ENCODE measurements at regions not wholly inside any gene's neighbourhood (a gene's known extent, or its start where the extent isn't known, plus 50 kb on each side); places are given as distances from the start of the nearest gene placed in this dataset.

- H3K9me3 Mint-ChIP-seq: peaks cover 4% of the 10 kb centered on the region
- H3K36me3 Mint-ChIP-seq (ENCODE audit: low read depth): no peaks in the 10 kb centered on the region
- no peaks in the 10 kb centered on the region for H3K27me3 Mint-ChIP-seq (ENCODE audit: low read depth)
- no peak overlapping the region for H3K4me3 Mint-ChIP-seq (ENCODE audit: low read depth)
- no peak overlapping the region for H3K27ac Mint-ChIP-seq
- intact Hi-C loops (cut with micrococcal nuclease): no loop called here
- H3K4me1 Mint-ChIP-seq (ENCODE audit: low read depth): no peaks in the 10 kb centered on the region
- no peak for DNase-seq (ENCODE audit: low spot score)
Measured at GRCh38 chr6:164401871-164402270, 907.5 kb downstream of the C6orf118 start.

- no peaks in the 10 kb centered on the region for H3K27me3 Mint-ChIP-seq (ENCODE audit: low read depth)
- intact Hi-C loops (cut with micrococcal nuclease): no loop called here
- H3K27ac Mint-ChIP-seq: no peak overlapping the region
- H3K9me3 Mint-ChIP-seq: peaks cover 14% of the 10 kb centered on the region
- no peak for DNase-seq (ENCODE audit: low spot score)
- H3K36me3 Mint-ChIP-seq (ENCODE audit: low read depth): no peaks in the 10 kb centered on the region
- no peak overlapping the region for H3K4me3 Mint-ChIP-seq (ENCODE audit: low read depth)
- H3K4me1 Mint-ChIP-seq (ENCODE audit: low read depth): no peaks in the 10 kb centered on the region
Measured at GRCh38 chr6:164398647-164399046, 910.8 kb downstream of the C6orf118 start.

- Mint-ChIP-seq H3K9me3 (peaks cover 14% of the 10 kb centered on the region), H3K4me1 (ENCODE audit: low read depth) (no peaks in the 10 kb centered on the region), H3K36me3 (ENCODE audit: low read depth) (no peaks in the 10 kb centered on the region), H3K27me3 (ENCODE audit: low read depth) (no peaks in the 10 kb centered on the region), H3K27ac (no peak overlapping the region), H3K4me3 (ENCODE audit: low read depth) (no peak overlapping the region)
- DNase-seq (ENCODE audit: low spot score): no peak
- intact Hi-C loops (cut with micrococcal nuclease): no loop called here
Measured at GRCh38 chr6:164396071-164397047, 913.0 kb downstream of the C6orf118 start.

GRCh38 chr6:164379795-164380194 lies 929.6 kb downstream of the C6orf118 start:
- Mint-ChIP-seq H3K36me3 (ENCODE audit: low read depth) (no peaks in the 10 kb centered on the region), H3K4me1 (ENCODE audit: low read depth) (no peaks in the 10 kb centered on the region), H3K27ac (no peak overlapping the region), H3K9me3 (peaks cover 28% of the 10 kb centered on the region), H3K4me3 (ENCODE audit: low read depth) (no peak overlapping the region), H3K27me3 (ENCODE audit: low read depth) (no peaks in the 10 kb centered on the region)
- intact Hi-C loops (cut with micrococcal nuclease): no loop called here
- no peak for DNase-seq (ENCODE audit: low spot score)

- Mint-ChIP-seq H3K27ac (no peak overlapping the region), H3K4me3 (ENCODE audit: low read depth) (no peak overlapping the region), H3K36me3 (ENCODE audit: low read depth) (no peaks in the 10 kb centered on the region), H3K4me1 (ENCODE audit: low read depth) (no peaks in the 10 kb centered on the region), H3K9me3 (peaks cover 23% of the 10 kb centered on the region), H3K27me3 (ENCODE audit: low read depth) (no peaks in the 10 kb centered on the region)
- DNase-seq (ENCODE audit: low spot score): no peak
- intact Hi-C loops (cut with micrococcal nuclease): no loop called here
Measured at GRCh38 chr6:164378330-164378729, 931.1 kb downstream of the C6orf118 start.

- no peaks in the 10 kb centered on the region for H3K36me3 Mint-ChIP-seq (ENCODE audit: low read depth)
- intact Hi-C loops (cut with micrococcal nuclease): no loop called here
- no peak for DNase-seq (ENCODE audit: low spot score)
- H3K27me3 Mint-ChIP-seq (ENCODE audit: low read depth): no peaks in the 10 kb centered on the region
- H3K4me3 Mint-ChIP-seq (ENCODE audit: low read depth): no peak overlapping the region
- peaks cover 23% of the 10 kb centered on the region for H3K9me3 Mint-ChIP-seq
- no peaks in the 10 kb centered on the region for H3K4me1 Mint-ChIP-seq (ENCODE audit: low read depth)
- H3K27ac Mint-ChIP-seq: no peak overlapping the region
Measured at GRCh38 chr6:164377348-164377918, 932.0 kb downstream of the C6orf118 start.

- H3K4me1 Mint-ChIP-seq (ENCODE audit: low read depth): no peaks in the 10 kb centered on the region
- no peaks in the 10 kb centered on the region for H3K36me3 Mint-ChIP-seq (ENCODE audit: low read depth)
- no peak for DNase-seq (ENCODE audit: low spot score)
- H3K4me3 Mint-ChIP-seq (ENCODE audit: low read depth): no peak overlapping the region
- peaks cover 17% of the 10 kb centered on the region for H3K9me3 Mint-ChIP-seq
- H3K27me3 Mint-ChIP-seq (ENCODE audit: low read depth): no peaks in the 10 kb centered on the region
- no peak overlapping the region for H3K27ac Mint-ChIP-seq
- intact Hi-C loops (cut with micrococcal nuclease): no loop called here
Measured at GRCh38 chr6:164370773-164371172, 938.6 kb downstream of the C6orf118 start.

GRCh38 chr6:164359441-164359840 lies 944.9 kb downstream of the QKI start:
- Mint-ChIP-seq H3K36me3 (ENCODE audit: low read depth) (no peaks in the 10 kb centered on the region), H3K27ac (no peak overlapping the region), H3K4me1 (ENCODE audit: low read depth) (no peaks in the 10 kb centered on the region), H3K27me3 (ENCODE audit: low read depth) (no peaks in the 10 kb centered on the region), H3K9me3 (peaks cover 53% of the 10 kb centered on the region), H3K4me3 (ENCODE audit: low read depth) (no peak overlapping the region)
- DNase-seq (ENCODE audit: low spot score): no peak
- intact Hi-C loops (cut with micrococcal nuclease): no loop called here

- Mint-ChIP-seq H3K27ac (no peak overlapping the region), H3K36me3 (ENCODE audit: low read depth) (no peaks in the 10 kb centered on the region), H3K4me3 (ENCODE audit: low read depth) (no peak overlapping the region), H3K4me1 (ENCODE audit: low read depth) (no peaks in the 10 kb centered on the region), H3K27me3 (ENCODE audit: low read depth) (no peaks in the 10 kb centered on the region), H3K9me3 (peaks cover 50% of the 10 kb centered on the region)
- intact Hi-C loops (cut with micrococcal nuclease): no loop called here
- DNase-seq (ENCODE audit: low spot score): no peak
Measured at GRCh38 chr6:164359036-164359435, 944.5 kb downstream of the QKI start.

GRCh38 chr6:164356814-164357213 lies 942.3 kb downstream of the QKI start:
- Mint-ChIP-seq H3K36me3 (ENCODE audit: low read depth) (no peaks in the 10 kb centered on the region), H3K27me3 (ENCODE audit: low read depth) (no peaks in the 10 kb centered on the region), H3K27ac (no peak overlapping the region), H3K4me3 (ENCODE audit: low read depth) (no peak overlapping the region), H3K4me1 (ENCODE audit: low read depth) (no peaks in the 10 kb centered on the region), H3K9me3 (peaks cover 42% of the 10 kb centered on the region)
- intact Hi-C loops (cut with micrococcal nuclease): no loop called here
- no peak for DNase-seq (ENCODE audit: low spot score)

- Mint-ChIP-seq H3K27ac (no peak overlapping the region), H3K36me3 (ENCODE audit: low read depth) (no peaks in the 10 kb centered on the region), H3K4me1 (ENCODE audit: low read depth) (no peaks in the 10 kb centered on the region), H3K4me3 (ENCODE audit: low read depth) (no peak overlapping the region), H3K27me3 (ENCODE audit: low read depth) (no peaks in the 10 kb centered on the region), H3K9me3 (peaks cover 19% of the 10 kb centered on the region)
- intact Hi-C loops (cut with micrococcal nuclease): no loop called here
- no peak for DNase-seq (ENCODE audit: low spot score)
Measured at GRCh38 chr6:164347455-164347854, 932.9 kb downstream of the QKI start.

- DNase-seq (ENCODE audit: low spot score): no peak
- intact Hi-C loops (cut with micrococcal nuclease): no loop called here
- no peak overlapping the region for H3K27ac Mint-ChIP-seq
- H3K27me3 Mint-ChIP-seq (ENCODE audit: low read depth): no peaks in the 10 kb centered on the region
- H3K9me3 Mint-ChIP-seq: peaks cover 25% of the 10 kb centered on the region
- H3K36me3 Mint-ChIP-seq (ENCODE audit: low read depth): no peaks in the 10 kb centered on the region
- no peak overlapping the region for H3K4me3 Mint-ChIP-seq (ENCODE audit: low read depth)
- H3K4me1 Mint-ChIP-seq (ENCODE audit: low read depth): no peaks in the 10 kb centered on the region
Measured at GRCh38 chr6:164346631-164347030, 932.1 kb downstream of the QKI start.

GRCh38 chr6:164345806-164346496 lies 931.4 kb downstream of the QKI start:
- H3K9me3 Mint-ChIP-seq: peaks cover 25% of the 10 kb centered on the region
- H3K36me3 Mint-ChIP-seq (ENCODE audit: low read depth): no peaks in the 10 kb centered on the region

More at GRCh38 chr6:164345806-164346496, 931.4 kb downstream of the QKI start:
- Mint-ChIP-seq H3K4me1 (ENCODE audit: low read depth) (no peaks in the 10 kb centered on the region), H3K27me3 (ENCODE audit: low read depth) (no peaks in the 10 kb centered on the region), H3K27ac (no peak overlapping the region), H3K4me3 (ENCODE audit: low read depth) (no peak overlapping the region)
- no peak for DNase-seq (ENCODE audit: low spot score)
- intact Hi-C loops (cut with micrococcal nuclease): no loop called here
